ENCODE measurements at regions not wholly inside any gene's neighbourhood (a gene's known extent, or its start where the extent isn't known, plus 50 kb on each side); places are given as distances from the start of the nearest gene placed in this dataset.

DNA sequence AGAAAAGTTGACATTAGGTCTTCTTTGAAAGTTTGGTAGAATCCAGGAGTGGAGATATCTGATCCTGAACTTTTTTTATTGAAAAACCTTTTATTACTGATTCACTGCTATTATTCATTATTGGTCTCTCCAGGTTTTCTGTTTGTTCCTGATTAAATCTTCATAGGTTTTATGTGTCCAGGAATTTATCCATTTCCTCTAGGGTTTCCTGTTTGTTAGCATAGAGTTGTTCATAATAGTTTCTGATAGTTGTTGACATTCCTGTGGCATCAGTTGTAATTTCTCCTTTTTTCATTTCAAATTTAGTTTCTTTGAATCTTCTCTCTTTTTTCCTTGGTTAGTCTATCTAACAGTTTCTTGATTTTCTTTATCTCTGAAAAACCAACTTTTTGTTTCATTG is 370.3 kb downstream of the SLC6A15 start:
- intact Hi-C loops (cut with DNase I) = no loop called here
- no peak for TF ChIP-seq POLR2A (IDR thresholded peaks at IDR 0.05)
- TF ChIP-seq, protein P1, sequence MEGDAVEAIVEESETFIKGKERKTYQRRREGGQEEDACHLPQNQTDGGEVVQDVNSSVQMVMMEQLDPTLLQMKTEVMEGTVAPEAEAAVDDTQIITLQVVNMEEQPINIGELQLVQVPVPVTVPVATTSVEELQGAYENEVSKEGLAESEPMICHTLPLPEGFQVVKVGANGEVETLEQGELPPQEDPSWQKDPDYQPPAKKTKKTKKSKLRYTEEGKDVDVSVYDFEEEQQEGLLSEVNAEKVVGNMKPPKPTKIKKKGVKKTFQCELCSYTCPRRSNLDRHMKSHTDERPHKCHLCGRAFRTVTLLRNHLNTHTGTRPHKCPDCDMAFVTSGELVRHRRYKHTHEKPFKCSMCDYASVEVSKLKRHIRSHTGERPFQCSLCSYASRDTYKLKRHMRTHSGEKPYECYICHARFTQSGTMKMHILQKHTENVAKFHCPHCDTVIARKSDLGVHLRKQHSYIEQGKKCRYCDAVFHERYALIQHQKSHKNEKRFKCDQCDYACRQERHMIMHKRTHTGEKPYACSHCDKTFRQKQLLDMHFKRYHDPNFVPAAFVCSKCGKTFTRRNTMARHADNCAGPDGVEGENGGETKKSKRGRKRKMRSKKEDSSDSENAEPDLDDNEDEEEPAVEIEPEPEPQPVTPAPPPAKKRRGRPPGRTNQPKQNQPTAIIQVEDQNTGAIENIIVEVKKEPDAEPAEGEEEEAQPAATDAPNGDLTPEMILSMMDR (IDR thresholded peaks at IDR 0.05) = no peak
- ATAC-seq = no peak
- Histone ChIP-seq H3K36me3 (no peaks in the 10 kb centered on the region), H3K4me1 (no peaks in the 10 kb centered on the region), H3K4me3 (no peak overlapping the region), H3K9me3 (no peaks in the 10 kb centered on the region), H3K27ac (no peak overlapping the region), H3K27me3 (no peaks in the 10 kb centered on the region)
- no peak for DNase-seq

DNA sequence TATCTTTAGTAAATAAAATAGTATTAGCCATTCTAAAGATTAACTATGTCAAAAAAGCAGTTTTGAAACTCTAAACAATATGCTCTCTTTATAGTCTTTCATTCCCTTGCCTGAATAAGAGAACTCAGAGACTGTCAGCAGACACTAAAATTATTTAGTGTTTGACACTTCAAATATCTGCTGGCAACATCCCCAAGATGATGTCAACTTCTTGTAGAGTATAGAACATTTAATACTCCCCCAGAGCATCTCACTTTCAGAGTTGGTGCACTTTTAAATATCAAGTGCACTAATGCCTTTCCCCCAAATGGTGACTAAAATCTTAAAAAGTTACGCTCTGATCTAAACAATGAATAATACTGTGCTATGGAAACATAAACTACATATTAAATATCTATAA is 374.9 kb downstream of the SLC6A15 start:
- Histone ChIP-seq H3K36me3 (no peaks in the 10 kb centered on the region), H3K27ac (no peak overlapping the region), H3K27me3 (no peaks in the 10 kb centered on the region), H3K4me1 (no peaks in the 10 kb centered on the region), H3K4me3 (no peak overlapping the region), H3K9me3 (no peaks in the 10 kb centered on the region)
- ATAC-seq (no peak), DNase-seq (no peak)
- intact Hi-C loops (cut with DNase I) = no loop called here
- WGBS (ENCODE audit: insufficient coverage, low coverage, low lambda C conversion rate, missing lambda C conversion rate) = 57% methylated on average over 1 of the region's 1 CpG
- TF ChIP-seq, protein P1 (IDR thresholded peaks at IDR 0.05) = no peak
- no peak for TF ChIP-seq POLR2A (IDR thresholded peaks at IDR 0.05)

DNA sequence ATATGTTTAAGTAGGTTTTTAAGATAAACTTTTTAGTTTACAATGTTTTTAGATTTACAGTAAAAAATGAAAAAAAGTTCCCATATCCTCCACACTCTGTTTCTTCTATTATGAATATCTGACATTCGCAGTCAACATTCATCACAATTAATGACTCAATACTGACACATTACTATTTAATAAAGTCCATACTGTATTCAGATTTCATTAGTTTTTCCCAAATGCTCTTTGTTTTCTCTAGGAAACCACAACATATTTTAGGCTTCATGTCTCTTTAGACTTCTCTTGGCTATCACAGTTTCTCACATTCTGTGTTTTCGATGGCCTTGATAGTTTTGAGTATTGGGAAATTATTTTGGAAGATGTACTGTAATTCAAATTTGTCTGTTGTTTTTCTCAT is 399.8 kb downstream of the SLC6A15 start:
- intact Hi-C loops (cut with DNase I) = no loop called here
- Histone ChIP-seq H3K4me1 (no peaks in the 10 kb centered on the region), H3K9me3 (no peaks in the 10 kb centered on the region), H3K36me3 (no peaks in the 10 kb centered on the region), H3K27me3 (no peaks in the 10 kb centered on the region), H3K4me3 (no peak overlapping the region), H3K27ac (no peak overlapping the region)
- TF ChIP-seq, protein P1 (IDR thresholded peaks at IDR 0.05) = no peak
- no peak for TF ChIP-seq POLR2A (IDR thresholded peaks at IDR 0.05)
- ATAC-seq = no peak
- DNase-seq = no peak
- 71% methylated on average over 2 of the region's 2 CpGs for WGBS (ENCODE audit: insufficient coverage, low coverage, low lambda C conversion rate, missing lambda C conversion rate)

DNA sequence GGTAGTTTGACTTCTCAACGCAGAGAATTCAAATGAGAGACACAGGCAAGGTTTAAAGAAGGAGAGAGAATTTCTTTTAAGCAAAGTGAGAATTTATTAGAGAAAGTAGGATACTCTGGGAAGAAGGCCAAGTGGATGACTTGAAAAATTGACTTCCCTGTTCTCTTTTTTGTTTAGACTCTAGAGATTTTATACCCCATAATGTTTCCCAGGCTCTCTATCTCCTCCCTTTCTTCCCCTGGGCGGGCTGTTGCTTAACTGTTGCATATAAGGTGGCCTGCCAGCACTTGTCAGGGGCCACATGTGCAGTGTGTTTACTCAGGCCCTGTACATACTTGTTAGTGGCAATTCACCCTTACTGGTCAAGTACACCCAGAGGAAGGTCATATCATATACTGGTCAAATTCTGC is 403.7 kb downstream of the SLC6A15 start:
- H3K27me3 ChIP-seq = no peaks in the 10 kb centered on the region
- no peaks in the 10 kb centered on the region for H3K36me3 ChIP-seq
- intact Hi-C loops (cut with DNase I) = no loop called here
- no peak overlapping the region for H3K4me3 ChIP-seq
- TF ChIP-seq POLR2A (IDR thresholded peaks at IDR 0.05) = no peak
- TF ChIP-seq, protein P1 (IDR thresholded peaks at IDR 0.05) = no peak
- H3K27ac ChIP-seq = no peak overlapping the region
- ATAC-seq (no peak), DNase-seq (no peak)
- no peaks in the 10 kb centered on the region for H3K9me3 ChIP-seq
- 35% methylated on average over 2 of the region's 2 CpGs for WGBS (ENCODE audit: insufficient coverage, low coverage, low lambda C conversion rate, missing lambda C conversion rate)
- no peaks in the 10 kb centered on the region for H3K4me1 ChIP-seq

Measured in right lobe of liver (tissue), 6 donors.